GM12865 (cell line): ENCODE measurements at regions not wholly inside any gene's neighbourhood (a gene's known extent, or its start where the extent isn't known, plus 50 kb on each side); places are given as distances from the start of the nearest gene placed in this dataset.
"Not testable (repeated sequence)": the region's sequence is repeated elsewhere in the genome, so short reads cannot be mapped to it uniquely, and the experiment has no call there.

Experiments
- DNase-seq: peaks from one replicate; pipeline ENCODE4 v3.0.0; 2010; ENCODE audit warnings: low read depth
- H3K4me3 ChIP-seq: 2 replicates; pipeline ENCODE4 v1.5.1; 2011; ENCODE audit warnings: mild to moderate bottlenecking, low read depth, low read length, control low read depth
- CTCF ChIP-seq: IDR thresholded peaks from 2 replicates; pipeline ENCODE4 v1.5.1; 2011; ENCODE audit warnings: low read length, control low read depth, low read depth, inconsistent platforms; ENCODE audit not compliant: insufficient read depth; ENCODE audit errors: missing control alignments

DNA sequence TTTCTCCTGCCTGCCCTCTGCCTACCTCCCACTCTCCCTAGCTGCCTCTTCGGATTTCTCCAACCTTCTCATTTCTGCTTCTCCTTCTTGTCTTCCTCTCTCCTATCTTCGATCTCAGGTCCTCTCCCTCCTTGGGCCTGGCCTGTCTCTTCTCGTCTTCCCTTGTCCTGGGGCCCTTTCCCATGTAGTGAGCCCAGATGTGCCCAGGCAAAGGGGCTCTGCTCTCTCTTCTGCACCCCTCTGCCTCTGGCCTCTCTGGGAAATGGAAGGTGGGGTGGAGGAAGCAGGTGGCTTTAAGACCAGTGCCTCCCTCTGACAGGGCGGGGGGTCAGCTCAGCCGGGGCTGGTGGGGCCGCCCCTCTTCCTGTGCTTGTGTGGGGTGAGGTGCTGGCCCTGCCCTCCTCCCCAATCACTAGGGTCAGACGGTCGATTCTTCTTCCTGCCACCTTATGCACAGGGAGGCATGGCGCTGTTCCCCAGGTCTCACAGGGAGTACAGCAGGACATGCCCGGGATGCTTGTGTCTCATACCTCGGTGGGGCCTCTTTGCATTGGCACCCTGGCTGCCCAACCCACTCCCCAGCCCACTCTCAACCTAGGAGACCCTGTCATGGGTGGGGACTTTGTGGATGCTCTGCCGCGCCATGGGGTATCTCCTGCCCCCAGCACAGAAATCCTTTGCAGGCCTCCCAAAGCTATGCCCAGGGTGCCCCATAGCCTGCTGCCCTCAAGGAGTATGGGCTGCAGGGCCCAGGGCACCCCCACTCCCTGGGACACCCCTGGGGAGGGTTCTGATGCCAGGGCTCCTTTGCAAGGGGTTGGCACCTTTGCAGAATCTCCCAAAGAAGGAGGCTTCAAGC lies 213.8 kb upstream of the HAAO start:
- no peak for TF ChIP-seq CTCF
- no peak for DNase-seq
- no peak overlapping the region for H3K4me3 ChIP-seq

DNA sequence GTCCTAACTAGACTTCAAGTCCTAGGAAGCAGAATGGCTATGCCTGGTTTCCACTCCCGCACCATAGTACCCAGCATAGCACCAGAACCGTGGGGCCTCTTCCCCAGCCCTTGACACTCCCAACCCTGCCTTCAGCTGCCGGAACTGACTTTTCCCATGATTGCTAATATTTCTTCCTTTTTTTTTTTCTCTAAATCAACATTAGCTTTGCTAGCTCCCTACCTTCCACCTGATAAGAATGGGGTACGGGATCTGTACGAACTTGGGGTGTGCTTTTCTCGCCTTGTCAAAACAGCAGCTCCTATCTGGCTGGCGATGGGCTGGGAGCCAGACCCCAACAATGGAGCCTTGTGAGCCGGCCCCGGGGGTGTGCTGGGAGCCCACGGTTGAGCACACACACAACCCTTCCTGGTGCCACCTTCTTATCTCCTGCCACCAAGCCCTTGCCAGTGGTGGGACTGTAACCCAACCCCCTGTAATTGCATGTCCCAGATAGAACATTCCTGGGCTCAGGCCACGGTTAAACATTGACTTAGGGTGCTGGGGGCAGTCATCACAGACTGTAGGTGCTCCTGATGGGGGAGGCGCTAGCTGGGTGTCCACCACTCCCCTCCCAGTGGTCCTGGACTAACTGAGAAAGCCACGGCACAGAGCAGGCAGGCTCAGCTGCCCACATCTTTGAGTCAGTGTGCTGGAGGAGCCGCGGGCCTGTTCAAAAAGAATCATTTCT lies 213.0 kb upstream of the HAAO start:
- DNase-seq: no peak
- TF ChIP-seq CTCF: no peak
- no peak overlapping the region for H3K4me3 ChIP-seq

- no peak for DNase-seq
- no peak for TF ChIP-seq CTCF
- H3K4me3 ChIP-seq: no peak overlapping the region
These were observed 212.5 kb upstream of the HAAO start for GRCh38 chr2:43004879-43005244.

DNA sequence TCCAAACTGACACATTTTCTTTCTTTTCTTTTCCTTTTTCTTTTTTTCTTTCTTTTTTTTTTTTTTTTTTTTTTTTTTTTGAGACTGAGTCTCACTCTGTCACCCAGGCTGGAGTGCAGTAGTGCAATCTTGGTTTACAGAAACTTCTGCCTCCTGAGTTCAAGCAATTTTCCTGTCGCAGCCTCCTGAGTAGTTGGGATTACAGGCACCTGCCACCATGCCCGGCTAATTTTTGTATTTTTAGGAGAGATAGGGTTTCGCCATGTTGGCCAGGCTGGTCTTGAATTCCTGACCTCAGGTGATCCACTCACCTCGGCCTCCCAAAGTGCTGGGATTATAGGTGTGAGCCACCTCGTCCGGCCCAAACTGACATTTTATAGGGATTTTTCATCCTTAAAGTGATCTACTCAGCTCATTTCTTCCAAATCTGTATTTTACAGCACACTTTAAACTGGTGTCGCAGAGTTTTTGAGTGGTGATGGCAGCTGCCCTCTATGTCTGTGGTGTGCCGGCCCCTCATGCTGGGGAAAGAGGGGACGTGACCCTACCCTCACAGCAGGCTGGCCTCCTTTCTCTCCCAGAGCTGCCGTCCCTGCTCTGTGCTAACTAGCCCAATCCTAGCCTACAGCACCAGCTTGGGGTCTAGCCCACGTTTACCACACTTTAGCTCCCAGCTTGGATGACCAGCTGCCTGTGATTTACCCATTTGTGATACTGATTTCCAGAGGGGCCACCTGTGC lies 211.9 kb upstream of the HAAO start:
- H3K4me3 ChIP-seq, DNase-seq: not testable (repeated sequence)

- no peak for DNase-seq
- no peak overlapping the region for H3K4me3 ChIP-seq
- no peak for TF ChIP-seq CTCF
These were observed 211.3 kb upstream of the HAAO start for GRCh38 chr2:43003702-43004101.

- no peak for TF ChIP-seq CTCF
- DNase-seq: no peak
- H3K4me3 ChIP-seq: no peak overlapping the region
These were observed 209.5 kb upstream of the HAAO start for GRCh38 chr2:43001787-43002468.

DNA sequence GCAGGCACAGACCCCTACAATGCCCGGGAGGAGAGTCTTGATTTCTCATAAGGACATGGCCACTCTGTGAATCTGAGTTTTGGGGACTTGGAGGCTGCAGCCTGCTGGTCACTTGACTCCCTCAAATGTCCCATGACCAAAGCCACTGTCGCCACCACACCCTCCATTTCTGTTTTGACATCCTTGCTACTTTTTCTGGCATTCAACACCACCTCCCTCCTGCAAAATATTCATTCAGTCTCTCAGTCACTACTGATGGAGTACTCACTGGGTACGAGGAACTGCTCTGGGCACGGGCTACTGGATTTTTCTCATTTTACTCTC lies 208.6 kb upstream of the HAAO start:
- no peak for TF ChIP-seq CTCF
- DNase-seq: no peak
- H3K4me3 ChIP-seq: no peak overlapping the region
